Kidney (tissue), 13 donors: ENCODE measurements at regions not wholly inside any gene's neighbourhood (a gene's known extent, or its start where the extent isn't known, plus 50 kb on each side); places are given as distances from the start of the nearest gene placed in this dataset.
A peak's percentile ranks its signal among the peaks of the same experiment; 100 is the strongest.

Source experiments
- DNase-seq, 5 donors: peaks; one replicate each; pipeline ENCODE4 v3.0.0-alpha.2; 2013 to 2020
- FAIRE-seq: peaks from 2 replicates; lab custom pipeline; 2012; peaks lifted over from hg19 to GRCh38; lab: Jason Lieb, UNC
- H3K27ac ChIP-seq, 2 donors: one replicate each; pipeline ENCODE4 v1.7.0; 2013; ENCODE audit warnings: low read depth in 2 of 2, low read length in 2 of 2, inconsistent platforms in 1 of 2
- H3K27me3 ChIP-seq: one replicate; pipeline ENCODE4 v1.7.1; 2013; ENCODE audit warnings: low read length, inconsistent platforms; ENCODE audit not compliant: control insufficient read depth, insufficient read depth
- H3K36me3 ChIP-seq, 3 donors: one replicate each; pipeline versions ENCODE4 v1.7.0 to v1.7.1; 2013; ENCODE audit warnings: low read length in 3 of 3, control low read depth in 1 of 3, inconsistent platforms in 1 of 3; ENCODE audit not compliant: insufficient read depth in 3 of 3, control insufficient read depth in 2 of 3
- H3K4me1 ChIP-seq, 3 donors: one replicate each; pipeline versions ENCODE4 v1.7.0 to v1.7.1; 2013; ENCODE audit warnings: low read length in 3 of 3, inconsistent platforms in 1 of 3, low read depth in 1 of 3; ENCODE audit not compliant: control insufficient read depth in 2 of 3, insufficient read depth in 2 of 3
- H3K4me3 ChIP-seq, 3 donors: one replicate each; pipeline versions ENCODE4 v1.7.0 to v1.8.1; 2013; ENCODE audit warnings: low read length in 3 of 3, control low read depth in 1 of 3, inconsistent platforms in 1 of 3
- H3K9ac ChIP-seq, 3 donors: one replicate each; pipeline versions ENCODE4 v1.7.0 to v1.7.1; 2013; ENCODE audit warnings: low read length in 3 of 3, control low read depth in 1 of 3, inconsistent platforms in 1 of 3
- H3K9me3 ChIP-seq, 3 donors: one replicate each; pipeline versions ENCODE4 v1.7.0 to v1.7.1; 2013; ENCODE audit warnings: low read length in 3 of 3, control low read depth in 1 of 3, inconsistent platforms in 1 of 3; ENCODE audit not compliant: control insufficient read depth in 2 of 3, insufficient read depth in 1 of 3
- CTCF ChIP-seq: IDR thresholded peaks from 3 replicates; pipeline ENCODE4 v1.5.1; 2012; ENCODE audit warnings: mild to moderate bottlenecking, moderate library complexity, borderline replicate concordance; ENCODE audit not compliant: insufficient read depth; ENCODE audit errors: extremely low read depth
- intact Hi-C: fragments of 100-400 bp; cut with DNase I; formaldehyde crosslinking; loops from one replicate; pipeline ENCODE4 v1.11.1; 2022
- donor health status: control.
- donor health status: control.
- donor health status: control.
- donor health status: control.
- donor health status: control.
- donor health status: DM: yes; HTN: yes; CAD: no.
- donor health status: Normal renal cell carcinoma (clear cell type).

- Histone ChIP-seq H3K4me1 (no peaks in the 10 kb centered on the region), H3K27me3 (no peaks in the 10 kb centered on the region), H3K4me3 (no peak overlapping the region), H3K27ac (no peak overlapping the region), H3K9me3 (no peaks in the 10 kb centered on the region), H3K36me3 (no peaks in the 10 kb centered on the region), H3K9ac (no peak overlapping the region)
- DNase-seq (no peak), FAIRE-seq (no peak)
- no peak for TF ChIP-seq CTCF
- intact Hi-C loops = no loop called here
These were observed 348.7 kb upstream of the GRIN3A start for GRCh38 chr9:102087141-102087540.

- no peaks in the 10 kb centered on the region for H3K4me1 ChIP-seq
- H3K9ac ChIP-seq = no peak overlapping the region
- no peak overlapping the region for H3K4me3 ChIP-seq
- no peak for TF ChIP-seq CTCF
- no peak for DNase-seq
- no peaks in the 10 kb centered on the region for H3K27me3 ChIP-seq
- FAIRE-seq = no peak
- intact Hi-C loops = no loop called here
- no peak overlapping the region for H3K27ac ChIP-seq
- no peaks in the 10 kb centered on the region for H3K36me3 ChIP-seq
- no peaks in the 10 kb centered on the region for H3K9me3 ChIP-seq
These were observed 347.1 kb upstream of the GRIN3A start for GRCh38 chr9:102085548-102085947.

DNA sequence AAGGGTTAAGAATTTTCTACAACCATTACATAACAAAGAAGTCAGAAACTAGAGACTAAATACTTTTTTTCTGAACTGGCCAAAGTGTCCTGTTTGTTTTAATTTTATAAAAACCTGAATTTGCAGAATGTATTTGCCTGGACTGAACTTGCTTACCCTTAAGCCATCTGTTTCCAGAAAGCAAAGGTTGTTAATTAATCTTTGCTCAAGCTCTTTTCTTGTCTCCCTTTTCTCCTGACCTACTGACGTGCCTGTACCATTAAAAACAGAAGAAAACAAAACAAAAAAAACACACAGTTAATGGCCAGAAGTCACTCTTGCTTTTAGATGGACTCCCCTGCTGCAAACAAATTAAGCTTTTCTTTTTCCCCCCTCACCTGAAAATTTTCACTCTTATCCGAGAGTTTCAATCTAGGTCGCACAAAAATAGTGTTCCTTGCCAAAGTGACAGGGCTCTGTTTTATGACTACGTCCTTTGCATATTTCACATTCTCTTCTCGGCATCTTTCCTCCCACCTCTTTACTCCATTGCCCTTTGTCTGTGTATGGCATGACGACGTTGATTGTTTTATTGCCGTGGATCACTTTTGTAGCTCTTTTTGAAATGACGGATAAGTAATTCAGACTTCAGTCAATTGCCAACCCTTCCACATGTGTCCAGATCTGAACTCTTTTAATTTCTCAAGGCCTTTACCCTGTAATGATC is 333.8 kb upstream of the GRIN3A start:
- FAIRE-seq (no peak), DNase-seq (peak in 3 of 5 donors; percentile 10 to 59 (median 51))
- peak overlapping the region in 2 of 3 donors; percentile 35 to 36 for H3K4me3 ChIP-seq
- H3K4me1 ChIP-seq = no peaks in the 10 kb centered on the region
- intact Hi-C loops = no loop called here
- no peak for TF ChIP-seq CTCF
- no peak overlapping the region for H3K27ac ChIP-seq
- H3K9ac ChIP-seq = peak overlapping the region in 1 of 3 donors; percentile 6
- no peaks in the 10 kb centered on the region for H3K36me3 ChIP-seq
- no peaks in the 10 kb centered on the region for H3K27me3 ChIP-seq
- no peaks in the 10 kb centered on the region for H3K9me3 ChIP-seq
